ENCODE measurements at regions not wholly inside any gene's neighbourhood (a gene's known extent, or its start where the extent isn't known, plus 50 kb on each side); places are given as distances from the start of the nearest gene placed in this dataset.

GRCh38 chr7:96484091-96484490 lies 162.2 kb upstream of the SLC25A13 start:
- intact Hi-C loops (cut with DNase I): no loop called here
- Histone ChIP-seq H3K4me3 (no peak overlapping the region), H3K36me3 (no peaks in the 10 kb centered on the region), H3K4me1 (replicated peaks) (no peaks in the 10 kb centered on the region), H3K27ac (no peak overlapping the region), H3K27me3 (replicated peaks; ENCODE audit: insufficient read depth) (no peaks in the 10 kb centered on the region), H3K9me3 (no peaks in the 10 kb centered on the region)
- 93% methylated on average over 2 of the region's 2 CpGs for WGBS
- no peak for DNase-seq (ENCODE audit: low spot score)
- TF ChIP-seq POLR2A (IDR thresholded peaks at IDR 0.05): no peak
- TF ChIP-seq POLR2AphosphoS5 (IDR thresholded peaks at IDR 0.05): no peak
- TF ChIP-seq CTCF (IDR thresholded peaks at IDR 0.05): no peak

GRCh38 chr7:96481796-96482195 lies 159.9 kb upstream of the SLC25A13 start:
- H3K27me3 ChIP-seq (replicated peaks; ENCODE audit: insufficient read depth): no peaks in the 10 kb centered on the region
- TF ChIP-seq POLR2A (IDR thresholded peaks at IDR 0.05) (no peak), CTCF (IDR thresholded peaks at IDR 0.05) (no peak), POLR2AphosphoS5 (IDR thresholded peaks at IDR 0.05) (no peak)
- H3K27ac ChIP-seq: no peak overlapping the region
- intact Hi-C loops (cut with DNase I): no loop called here
- no peaks in the 10 kb centered on the region for H3K36me3 ChIP-seq
- H3K4me3 ChIP-seq: no peak overlapping the region
- no peaks in the 10 kb centered on the region for H3K4me1 ChIP-seq (replicated peaks)
- WGBS: 66% methylated on average over 1 of the region's 1 CpG
- H3K9me3 ChIP-seq: no peaks in the 10 kb centered on the region
- no peak for DNase-seq (ENCODE audit: low spot score)

GRCh38 chr7:96479015-96479645 lies 157.2 kb upstream of the SLC25A13 start:
- Histone ChIP-seq H3K27ac (no peak overlapping the region), H3K27me3 (replicated peaks; ENCODE audit: insufficient read depth) (no peaks in the 10 kb centered on the region), H3K9me3 (no peaks in the 10 kb centered on the region), H3K36me3 (no peaks in the 10 kb centered on the region), H3K4me3 (no peak overlapping the region), H3K4me1 (replicated peaks) (no peaks in the 10 kb centered on the region)
- intact Hi-C loops (cut with DNase I): no loop called here
- DNase-seq (ENCODE audit: low spot score): no peak
- WGBS: 83% methylated on average over 4 of the region's 4 CpGs
- TF ChIP-seq POLR2A (IDR thresholded peaks at IDR 0.05) (no peak), POLR2AphosphoS5 (IDR thresholded peaks at IDR 0.05) (no peak), CTCF (IDR thresholded peaks at IDR 0.05) (no peak)

- Histone ChIP-seq H3K36me3 (no peaks in the 10 kb centered on the region), H3K4me1 (replicated peaks) (no peaks in the 10 kb centered on the region), H3K27ac (no peak overlapping the region), H3K27me3 (replicated peaks; ENCODE audit: insufficient read depth) (no peaks in the 10 kb centered on the region), H3K4me3 (no peak overlapping the region), H3K9me3 (no peaks in the 10 kb centered on the region)
- intact Hi-C loops (cut with DNase I): no loop called here
- TF ChIP-seq CTCF (IDR thresholded peaks at IDR 0.05) (no peak), POLR2A (IDR thresholded peaks at IDR 0.05) (no peak), POLR2AphosphoS5 (IDR thresholded peaks at IDR 0.05) (no peak)
- no peak for DNase-seq (ENCODE audit: low spot score)
- WGBS: 92% methylated on average over 1 of the region's 1 CpG
Observed at GRCh38 chr7:96471606-96472005, 149.7 kb upstream of the SLC25A13 start.

- WGBS: 86% methylated on average over 2 of the region's 2 CpGs
- Histone ChIP-seq H3K36me3 (no peaks in the 10 kb centered on the region), H3K27me3 (replicated peaks; ENCODE audit: insufficient read depth) (no peaks in the 10 kb centered on the region), H3K27ac (no peak overlapping the region), H3K4me1 (replicated peaks) (no peaks in the 10 kb centered on the region), H3K4me3 (no peak overlapping the region), H3K9me3 (no peaks in the 10 kb centered on the region)
- DNase-seq (ENCODE audit: low spot score): no peak
- intact Hi-C loops (cut with DNase I): no loop called here
- TF ChIP-seq CTCF (IDR thresholded peaks at IDR 0.05) (no peak), POLR2A (IDR thresholded peaks at IDR 0.05) (no peak), POLR2AphosphoS5 (IDR thresholded peaks at IDR 0.05) (no peak)
Observed at GRCh38 chr7:96452146-96452545, 130.2 kb upstream of the SLC25A13 start.
